ENCODE measurements at regions not wholly inside any gene's neighbourhood (a gene's known extent, or its start where the extent isn't known, plus 50 kb on each side); places are given as distances from the start of the nearest gene placed in this dataset.

DNA sequence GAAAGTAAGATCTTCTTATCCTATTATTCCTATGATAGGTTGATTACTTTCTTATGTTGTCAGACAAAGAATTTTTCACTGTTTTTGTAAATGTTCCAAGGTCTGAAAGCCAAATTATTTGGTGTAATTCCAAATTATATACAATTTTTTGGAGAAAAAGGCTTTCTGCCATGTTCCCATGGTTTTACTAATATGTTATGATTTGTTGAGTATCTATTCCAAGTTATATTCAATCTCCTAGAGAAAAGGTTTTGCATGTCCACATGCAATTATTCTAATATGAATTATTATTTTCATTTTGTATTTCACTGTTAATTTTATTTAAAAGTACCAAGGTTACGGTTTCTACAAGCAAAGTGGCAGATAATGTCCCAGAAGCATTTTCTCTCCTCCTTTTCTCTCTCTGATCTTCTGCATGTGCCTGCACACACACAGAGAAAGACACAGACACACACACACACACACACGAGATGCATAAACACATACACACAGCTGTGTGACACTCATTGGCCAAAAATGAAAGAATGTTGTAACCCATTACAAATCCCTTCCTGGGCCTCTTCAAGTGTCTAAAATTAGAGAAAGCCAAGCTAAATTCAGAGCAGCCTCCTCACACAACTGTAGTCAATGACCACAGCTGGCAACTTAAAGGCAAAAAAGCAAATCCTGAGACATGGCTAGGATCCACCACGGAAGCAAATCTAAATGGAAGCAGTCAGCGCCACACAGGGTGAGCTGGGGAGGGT is 621.0 kb downstream of the EFNB2 start:
- DNase-seq (ENCODE audit: low read depth), result no peak
- H3K4me3 ChIP-seq (ENCODE audit: low read depth, low read length), result no peak overlapping the region
- no peak for TF ChIP-seq MAX (IDR thresholded peaks at IDR 0.05; ENCODE audit: low read depth, low read length)
- no peak for TF ChIP-seq POLR2A (IDR thresholded peaks at IDR 0.05; ENCODE audit: extremely low read depth, insufficient read length)
- no peak for TF ChIP-seq MYC (IDR thresholded peaks at IDR 0.05; ENCODE audit: low read depth, low read length)
- TF ChIP-seq, protein P1, sequence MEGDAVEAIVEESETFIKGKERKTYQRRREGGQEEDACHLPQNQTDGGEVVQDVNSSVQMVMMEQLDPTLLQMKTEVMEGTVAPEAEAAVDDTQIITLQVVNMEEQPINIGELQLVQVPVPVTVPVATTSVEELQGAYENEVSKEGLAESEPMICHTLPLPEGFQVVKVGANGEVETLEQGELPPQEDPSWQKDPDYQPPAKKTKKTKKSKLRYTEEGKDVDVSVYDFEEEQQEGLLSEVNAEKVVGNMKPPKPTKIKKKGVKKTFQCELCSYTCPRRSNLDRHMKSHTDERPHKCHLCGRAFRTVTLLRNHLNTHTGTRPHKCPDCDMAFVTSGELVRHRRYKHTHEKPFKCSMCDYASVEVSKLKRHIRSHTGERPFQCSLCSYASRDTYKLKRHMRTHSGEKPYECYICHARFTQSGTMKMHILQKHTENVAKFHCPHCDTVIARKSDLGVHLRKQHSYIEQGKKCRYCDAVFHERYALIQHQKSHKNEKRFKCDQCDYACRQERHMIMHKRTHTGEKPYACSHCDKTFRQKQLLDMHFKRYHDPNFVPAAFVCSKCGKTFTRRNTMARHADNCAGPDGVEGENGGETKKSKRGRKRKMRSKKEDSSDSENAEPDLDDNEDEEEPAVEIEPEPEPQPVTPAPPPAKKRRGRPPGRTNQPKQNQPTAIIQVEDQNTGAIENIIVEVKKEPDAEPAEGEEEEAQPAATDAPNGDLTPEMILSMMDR (IDR thresholded peaks at IDR 0.05; ENCODE audit: low read depth, low read length), result no peak

DNA sequence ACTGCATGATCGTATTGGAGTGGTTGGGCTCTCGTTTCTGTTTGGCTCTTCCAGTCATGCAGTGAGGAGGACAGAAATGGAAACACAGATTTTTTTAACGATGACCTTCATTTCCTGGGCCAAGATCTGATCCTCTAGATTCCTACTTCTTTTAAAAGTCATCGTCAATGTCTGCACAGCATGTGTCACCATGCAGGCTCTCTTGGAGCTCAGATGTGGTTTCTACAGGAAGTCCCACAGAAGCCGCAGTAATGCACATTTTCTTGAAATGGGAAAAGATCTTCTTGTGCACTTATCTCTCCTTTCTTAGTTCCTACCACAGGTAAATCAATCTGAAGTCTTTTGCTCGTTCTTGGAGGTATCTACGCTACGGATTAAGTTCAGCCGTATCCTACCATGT is 626.9 kb downstream of the EFNB2 start:
- no peak overlapping the region for H3K4me3 ChIP-seq (ENCODE audit: low read depth, low read length)
- TF ChIP-seq POLR2A (IDR thresholded peaks at IDR 0.05; ENCODE audit: extremely low read depth, insufficient read length), result no peak
- peak; percentile 64 for TF ChIP-seq MAX (IDR thresholded peaks at IDR 0.05; ENCODE audit: low read depth, low read length)
- DNase-seq (ENCODE audit: low read depth), result peak; percentile 42

GRCh38 chr13:105907319-105908019 is 628.0 kb downstream of the EFNB2 start:
- DNase-seq (ENCODE audit: low read depth), result no peak
- no peak overlapping the region for H3K4me3 ChIP-seq (ENCODE audit: low read depth, low read length)
- TF ChIP-seq MYC (IDR thresholded peaks at IDR 0.05; ENCODE audit: low read depth, low read length), result no peak
- TF ChIP-seq, protein P1 (IDR thresholded peaks at IDR 0.05; ENCODE audit: low read depth, low read length), result no peak
- TF ChIP-seq MAX (IDR thresholded peaks at IDR 0.05; ENCODE audit: low read depth, low read length), result no peak
- TF ChIP-seq POLR2A (IDR thresholded peaks at IDR 0.05; ENCODE audit: extremely low read depth, insufficient read length), result no peak

DNA sequence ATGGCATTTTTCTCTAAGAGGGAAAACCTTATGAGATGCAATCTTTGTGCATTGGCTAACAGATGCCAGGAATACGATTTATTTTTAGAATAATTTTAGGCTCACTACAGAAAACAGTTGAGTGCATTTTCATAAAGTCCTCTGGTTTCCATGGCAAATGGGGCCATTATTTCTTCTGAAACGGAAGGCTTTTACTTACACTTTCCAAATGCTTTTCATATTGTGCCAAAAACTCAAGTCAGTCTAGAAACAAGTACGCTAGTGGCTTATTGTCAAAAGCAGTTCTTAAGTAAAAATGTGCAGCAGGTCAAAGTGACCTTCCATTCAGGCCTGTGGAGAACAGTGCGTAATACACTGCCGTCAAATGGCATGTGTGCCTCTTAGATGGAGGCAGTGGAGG is 628.7 kb downstream of the EFNB2 start:
- no peak for TF ChIP-seq MYC (IDR thresholded peaks at IDR 0.05; ENCODE audit: low read depth, low read length)
- TF ChIP-seq POLR2A (IDR thresholded peaks at IDR 0.05; ENCODE audit: extremely low read depth, insufficient read length), result no peak
- no peak for DNase-seq (ENCODE audit: low read depth)
- no peak overlapping the region for H3K4me3 ChIP-seq (ENCODE audit: low read depth, low read length)

GRCh38 chr13:105904034-105904742 is 631.3 kb downstream of the EFNB2 start:
- no peak for DNase-seq (ENCODE audit: low read depth)
- H3K4me3 ChIP-seq (ENCODE audit: low read depth, low read length), result no peak overlapping the region
- TF ChIP-seq MYC (IDR thresholded peaks at IDR 0.05; ENCODE audit: low read depth, low read length), result no peak
- no peak for TF ChIP-seq POLR2A (IDR thresholded peaks at IDR 0.05; ENCODE audit: extremely low read depth, insufficient read length)
- no peak for TF ChIP-seq MAX (IDR thresholded peaks at IDR 0.05; ENCODE audit: low read depth, low read length)
- TF ChIP-seq, protein P1 (IDR thresholded peaks at IDR 0.05; ENCODE audit: low read depth, low read length), result no peak

DNA sequence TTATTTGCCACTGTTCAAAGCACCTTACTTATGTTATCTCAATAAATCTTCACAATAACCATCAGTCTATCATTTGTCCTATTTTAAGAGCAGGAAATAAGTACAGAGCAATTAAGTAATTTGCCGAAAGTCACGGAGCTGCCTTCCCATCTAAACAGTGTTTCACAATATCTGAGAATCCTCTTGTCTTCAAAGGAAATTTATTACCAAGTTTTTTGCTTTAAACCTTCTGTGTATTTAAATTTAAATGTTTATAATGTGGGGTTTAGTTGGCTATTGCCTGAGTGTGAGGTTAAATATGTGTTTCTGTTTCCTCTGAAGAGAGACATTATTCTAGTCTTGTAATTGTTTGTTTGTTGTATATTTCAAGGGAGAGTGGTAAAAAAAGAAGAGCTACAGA is 633.1 kb downstream of the EFNB2 start:
- no peak overlapping the region for H3K4me3 ChIP-seq (ENCODE audit: low read depth, low read length)
- no peak for DNase-seq (ENCODE audit: low read depth)
- no peak for TF ChIP-seq MYC (IDR thresholded peaks at IDR 0.05; ENCODE audit: low read depth, low read length)
- TF ChIP-seq POLR2A (IDR thresholded peaks at IDR 0.05; ENCODE audit: extremely low read depth, insufficient read length), result no peak
- TF ChIP-seq, protein P1 (IDR thresholded peaks at IDR 0.05; ENCODE audit: low read depth, low read length), result no peak
- no peak for TF ChIP-seq MAX (IDR thresholded peaks at IDR 0.05; ENCODE audit: low read depth, low read length)

Data from NB4 (cell line).